ENCODE measurements at regions not wholly inside any gene's neighbourhood (a gene's known extent, or its start where the extent isn't known, plus 50 kb on each side); places are given as distances from the start of the nearest gene placed in this dataset.

- no peak for TF ChIP-seq HES1 (IDR thresholded peaks at IDR 0.05; ENCODE audit: low read depth)
- TF ChIP-seq CREB1 (IDR thresholded peaks at IDR 0.05): no peak
- TF ChIP-seq CREB1 (CRISPR knock-in tag; IDR thresholded peaks at IDR 0.05): no peak
Observed at GRCh38 chr4:89664521-89664920, 172.4 kb downstream of the SNCA start (continued).

- Histone ChIP-seq H3K36me3 (ENCODE audit: control insufficient read depth, insufficient read depth, low read length) (no peaks in the 10 kb centered on the region), H3K27ac (ENCODE audit: extremely low read depth, low read depth, low read length) (no peak overlapping the region), H3K4me3 (no peak overlapping the region), H4K20me1 (replicated peaks; ENCODE audit: control insufficient read depth, insufficient read depth, low read length) (no peaks in the 10 kb centered on the region), H3K4me1 (replicated peaks in 1 of 2; ENCODE audit: control insufficient read depth in 2 of 2, insufficient read depth in 2 of 2, low read length in 2 of 2) (no peaks in the 10 kb centered on the region), H3K9me1 (ENCODE audit: control insufficient read depth, insufficient read depth, low read length) (no peaks in the 10 kb centered on the region), H3K27me3 (ENCODE audit: control insufficient read depth in 2 of 2, insufficient read depth in 2 of 2, low read length in 2 of 2) (no peaks in the 10 kb centered on the region), H3K79me2 (ENCODE audit: control insufficient read depth, insufficient read depth, low read length) (no peaks in the 10 kb centered on the region), H2AFZ (ENCODE audit: low read depth, low read length) (no peak overlapping the region), H3K4me2 (ENCODE audit: insufficient read depth, low read length) (no peak overlapping the region), H3K9ac (ENCODE audit: insufficient read depth in 1 of 2, low read depth in 2 of 2, low read length in 2 of 2) (no peak overlapping the region), H3K9me3 (replicated peaks; ENCODE audit: control insufficient read depth, insufficient read depth, low read depth, low read length) (no peaks in the 10 kb centered on the region)
- in situ Hi-C loops (cut with MboI): no loop called here
- no peak for FAIRE-seq
- BruUV-seq (replicated peaks): no TSS peak
- WGBS (ENCODE audit: insufficient coverage, low coverage, missing lambda C conversion rate): 3% methylated on average over 3 of the region's 3 CpGs
- POLR2A ChIA-PET: no interaction called here
- CTCF ChIA-PET (ENCODE audit: low intra/inter-chr PET ratio): no interaction called here
- ATAC-seq: no peak
- DNase-seq (ENCODE audit: extremely low read depth in 1 of 4, low spot score in 3 of 4): no peak
- intact Hi-C loops (cut with micrococcal nuclease): no loop called here
- TF ChIP-seq NR0B1 (IDR thresholded peaks at IDR 0.05; ENCODE audit: partially characterized antibody) (no peak), ZNF311 (CRISPR knock-in tag; IDR thresholded peaks at IDR 0.05) (no peak), NFIX (CRISPR knock-in tag; IDR thresholded peaks at IDR 0.05; ENCODE audit: low read depth) (no peak), HMBOX1 (IDR thresholded peaks at IDR 0.05) (no peak), JUND (IDR thresholded peaks at IDR 0.05; ENCODE audit: borderline replicate concordance, low read depth, low read length) (no peak), JUND (tag; IDR thresholded peaks at IDR 0.05; ENCODE audit: borderline replicate concordance, low read depth, low read length) (no peak), POLR2AphosphoS5 (IDR thresholded peaks at IDR 0.05; ENCODE audit: control insufficient read depth, insufficient read depth, low read depth, low read length) (no peak), SRSF7 (optimal IDR thresholded peaks at IDR 0.05; ENCODE audit: low read depth, low read length) (no peak), ELF4 (CRISPR knock-in tag; IDR thresholded peaks at IDR 0.05) (no peak), GABPA (tag; conservative IDR thresholded peaks at IDR 0.05; ENCODE audit: low read depth) (no peak), GABPB1 (CRISPR knock-in tag; IDR thresholded peaks at IDR 0.05) (no peak), TRIM24 (IDR thresholded peaks at IDR 0.05) (no peak), THAP12 (CRISPR knock-in tag; IDR thresholded peaks at IDR 0.05) (no peak), CHD4 (IDR thresholded peaks at IDR 0.05; ENCODE audit: insufficient read depth, insufficient replicate concordance, low read depth, low read length, poor library complexity, severe bottlenecking) (no peak)
Observed at GRCh38 chr4:89661173-89661899, 175.6 kb downstream of the SNCA start.
